MM.1S (cell line): ENCODE measurements at regions not wholly inside any gene's neighbourhood (a gene's known extent, or its start where the extent isn't known, plus 50 kb on each side); places are given as distances from the start of the nearest gene placed in this dataset.

Experiments used
- CTCF ChIP-seq: fragments of 300-600 bp; sonication (generic); IDR thresholded peaks from 2 replicates; pipeline ENCODE4 v1.5.1; 2016; ENCODE audit warnings: antibody characterized with exemption, low read length, mixed read lengths
- EZH2 ChIP-seq: fragments of 300-600 bp; sonication (generic); optimal IDR thresholded peaks from 2 replicates; pipeline ENCODE3; 2017; ENCODE audit warnings: low read depth, mild to moderate bottlenecking, antibody characterized with exemption, low read length, mixed read lengths
- EZH2phosphoT487 ChIP-seq: fragments of 300-600 bp; sonication (generic); IDR thresholded peaks from 2 replicates; pipeline ENCODE4 v1.6.1; 2018; ENCODE audit warnings: antibody characterized with exemption, low read length

GRCh38 chr5:128749136-128749898 lies 211.3 kb upstream of the FBN2 start:
- TF ChIP-seq CTCF (no peak), EZH2 (no peak), EZH2phosphoT487 (no peak)
